DND-41 (cell line): ENCODE measurements at regions not wholly inside any gene's neighbourhood (a gene's known extent, or its start where the extent isn't known, plus 50 kb on each side); places are given as distances from the start of the nearest gene placed in this dataset.

ENCODE experiments used
- ATAC-seq: fragments of 200-7000 bp; cut with Tn5 transposase; 3 replicates; pipeline ENCODE4 v1.9.1; 2021; ENCODE audit warnings: low read depth; ENCODE audit not compliant: insufficient read depth
- DNase-seq: peaks from one replicate; pipeline ENCODE4 v3.0.0-alpha.2; 2020
- H2AFZ ChIP-seq: 2 replicates; pipeline ENCODE4 v1.6.0; 2012; ENCODE audit warnings: low read depth, low read length
- H3K27ac ChIP-seq: 2 replicates; pipeline ENCODE4 v1.5.1; 2012; ENCODE audit warnings: low read length, inconsistent platforms
- H3K27me3 ChIP-seq: fragments of 200-600 bp; sonication (generic); 2 replicates; pipeline ENCODE4 v1.6.0; 2012; ENCODE audit warnings: low read length, mild to moderate bottlenecking, inconsistent platforms; ENCODE audit not compliant: insufficient read depth, poor library complexity
- H3K36me3 ChIP-seq: 2 replicates; pipeline ENCODE4 v1.5.1; 2012; ENCODE audit warnings: low read length, inconsistent platforms; ENCODE audit not compliant: insufficient read depth
- H3K4me1 ChIP-seq: 2 replicates; pipeline ENCODE4 v1.5.1; 2012; ENCODE audit warnings: mild to moderate bottlenecking, low read length; ENCODE audit not compliant: insufficient read depth
- H3K4me2 ChIP-seq: 2 replicates; pipeline ENCODE4 v1.6.0; 2012; ENCODE audit warnings: mild to moderate bottlenecking, moderate library complexity, low read length, inconsistent platforms; ENCODE audit not compliant: insufficient read depth
- H3K4me3 ChIP-seq, 2 experiments: fragments of 200-600 bp in 1 of 2; shearing (Covaris generic) in 1 of 2; 2 replicates each; pipeline ENCODE4 v1.5.1; 2012 to 2016; ENCODE audit warnings: inconsistent platforms in 2 of 2, low read length in 2 of 2, mild to moderate bottlenecking in 2 of 2, low read depth in 1 of 2, moderate library complexity in 1 of 2
- H3K79me2 ChIP-seq: 2 replicates; pipeline ENCODE4 v1.6.0; 2012; ENCODE audit warnings: low read length, inconsistent platforms; ENCODE audit not compliant: insufficient read depth
- H3K9ac ChIP-seq: 2 replicates; pipeline ENCODE4 v1.6.0; 2012; ENCODE audit warnings: low read depth, mild to moderate bottlenecking, inconsistent platforms, low read length, moderate library complexity
- H3K9me3 ChIP-seq: 2 replicates; pipeline ENCODE4 v1.5.1; 2012; ENCODE audit warnings: low read length, moderate library complexity, mild to moderate bottlenecking, inconsistent platforms; ENCODE audit not compliant: insufficient read depth, severe bottlenecking
- H4K20me1 ChIP-seq: 2 replicates; pipeline ENCODE4 v1.6.0; 2012; ENCODE audit warnings: low read length; ENCODE audit not compliant: insufficient read depth
- CTCF ChIP-seq: IDR thresholded peaks from 2 replicates; pipeline ENCODE4 v1.5.1; 2012; ENCODE audit warnings: borderline replicate concordance, low read length, moderate library complexity, mild to moderate bottlenecking; ENCODE audit not compliant: poor library complexity, severe bottlenecking; ENCODE audit errors: extremely low read depth
- EZH2 ChIP-seq: IDR thresholded peaks from 3 replicates; pipeline ENCODE4 v1.6.1; 2012; ENCODE audit warnings: borderline replicate concordance, low read depth, mild to moderate bottlenecking, moderate library complexity, low read length, inconsistent platforms; ENCODE audit not compliant: severe bottlenecking

DNA sequence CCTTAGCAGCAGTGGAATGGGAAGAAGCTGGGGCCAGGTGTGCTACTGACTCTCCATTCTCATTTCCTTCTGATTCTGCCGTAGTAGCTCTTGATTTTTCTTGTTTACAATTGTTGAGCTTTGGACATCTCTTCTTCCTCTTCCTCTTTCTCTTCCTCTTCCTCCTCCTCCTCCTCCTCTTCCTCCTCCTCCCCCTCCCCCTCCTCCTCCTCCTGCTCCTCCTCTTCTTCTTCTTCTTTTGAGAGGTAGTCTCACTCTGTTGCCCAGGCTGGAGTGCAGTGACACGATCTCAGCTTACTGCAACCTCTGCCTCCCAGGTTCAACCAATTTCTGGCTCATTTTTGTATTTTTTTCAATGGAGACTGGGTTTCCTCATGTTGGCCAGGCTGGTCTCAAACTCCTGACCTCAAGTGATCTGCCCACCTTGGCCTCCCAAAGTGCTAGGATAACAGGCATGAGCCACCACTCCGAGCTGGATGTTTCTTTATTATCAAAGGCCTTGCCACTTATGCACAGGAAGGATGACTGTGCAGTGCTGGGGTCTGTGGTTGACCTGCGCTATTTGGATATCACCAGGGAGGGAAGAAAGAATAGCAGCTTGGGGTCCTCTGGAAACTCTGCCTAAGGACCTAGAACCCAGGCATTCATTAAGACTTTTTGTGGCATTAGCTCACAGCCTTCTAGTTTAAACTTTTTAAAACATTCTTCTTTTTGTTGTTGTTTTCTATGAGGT is 127.8 kb upstream of the KCNJ16 start:
- Histone ChIP-seq H3K27me3 (peaks cover 3% of the 10 kb centered on the region), H3K4me3 (no peak overlapping the region), H3K79me2 (no peaks in the 10 kb centered on the region), H3K27ac (no peak overlapping the region), H3K9me3 (no peaks in the 10 kb centered on the region), H3K36me3 (no peaks in the 10 kb centered on the region), H3K4me1 (no peaks in the 10 kb centered on the region), H4K20me1 (no peaks in the 10 kb centered on the region), H3K4me2 (no peak overlapping the region), H3K9ac (no peak overlapping the region), H2AFZ (no peak overlapping the region)
- no peak for ATAC-seq
- no peak for DNase-seq
- TF ChIP-seq CTCF (no peak), EZH2 (no peak)

- Histone ChIP-seq H3K79me2 (no peaks in the 10 kb centered on the region), H3K27ac (no peak overlapping the region)
Observed at GRCh38 chr17:69948406-69948805, 126.6 kb upstream of the KCNJ16 start.

DNA sequence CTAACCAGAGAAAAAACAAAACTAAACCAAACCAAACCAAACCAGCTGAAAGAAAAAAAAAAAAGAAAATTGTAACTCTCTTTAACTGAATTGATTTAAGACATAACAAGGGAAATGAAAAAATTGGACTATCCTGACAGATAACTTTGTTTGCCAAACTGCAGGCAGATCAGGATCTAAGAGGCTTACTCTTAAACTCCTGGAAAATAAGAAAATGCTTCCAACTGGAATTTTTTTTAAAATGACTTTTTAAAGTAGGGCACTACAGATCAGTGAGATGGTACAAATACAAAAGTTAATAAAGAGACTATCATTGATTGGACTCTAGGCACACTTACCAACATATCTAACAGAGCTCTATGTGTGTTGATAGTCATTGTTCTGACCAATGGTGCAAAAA is 125.5 kb upstream of the KCNJ16 start:
- H3K9me3 ChIP-seq, result no peaks in the 10 kb centered on the region

More at GRCh38 chr17:69948406-69948805, 126.6 kb upstream of the KCNJ16 start:
- ATAC-seq, result no peak
- Histone ChIP-seq H2AFZ (no peak overlapping the region), H3K9me3 (no peaks in the 10 kb centered on the region), H3K9ac (no peak overlapping the region), H3K4me3 (no peak overlapping the region), H4K20me1 (no peaks in the 10 kb centered on the region), H3K4me1 (no peaks in the 10 kb centered on the region), H3K4me2 (no peak overlapping the region), H3K36me3 (no peaks in the 10 kb centered on the region), H3K27me3 (peaks cover 3% of the 10 kb centered on the region)
- no peak for DNase-seq
- no peak for TF ChIP-seq EZH2
- TF ChIP-seq CTCF, result no peak

More for the DNA sequence above, 125.5 kb upstream of the KCNJ16 start:
- Histone ChIP-seq H3K79me2 (no peaks in the 10 kb centered on the region), H4K20me1 (no peaks in the 10 kb centered on the region), H3K4me2 (no peak overlapping the region), H3K4me1 (no peaks in the 10 kb centered on the region), H2AFZ (no peak overlapping the region), H3K9ac (no peak overlapping the region), H3K36me3 (no peaks in the 10 kb centered on the region), H3K27me3 (peaks cover 3% of the 10 kb centered on the region), H3K4me3 (no peak overlapping the region), H3K27ac (no peak overlapping the region)
- TF ChIP-seq EZH2, result no peak
- TF ChIP-seq CTCF, result no peak
- ATAC-seq (no peak), DNase-seq (no peak)
